WERI-Rb-1 (cell line): ENCODE measurements at regions not wholly inside any gene's neighbourhood (a gene's known extent, or its start where the extent isn't known, plus 50 kb on each side); places are given as distances from the start of the nearest gene placed in this dataset.
"Not testable (repeated sequence)": the region's sequence is repeated elsewhere in the genome, so short reads cannot be mapped to it uniquely, and the experiment has no call there.

Experiments used
- DNase-seq: peaks from one replicate; pipeline ENCODE4 v3.0.0-alpha.2; 2020
- H3K27ac ChIP-seq: fragments of 250-450 bp; sonication (Bioruptor Pico); 2 replicates; pipeline ENCODE4 v1.5.1; 2020; ENCODE audit warnings: mild to moderate bottlenecking, moderate library complexity
- H3K27me3 ChIP-seq: fragments of 250-450 bp; sonication (Bioruptor Pico); 2 replicates; pipeline ENCODE4 v1.5.1; 2021; ENCODE audit warnings: mild to moderate bottlenecking, low read depth, moderate library complexity; ENCODE audit not compliant: insufficient read depth, severe bottlenecking
- H3K36me3 ChIP-seq: fragments of 250-450 bp; sonication (Bioruptor Pico); 2 replicates; pipeline ENCODE4 v1.5.1; 2020; ENCODE audit warnings: mild to moderate bottlenecking, moderate library complexity
- H3K4me3 ChIP-seq: 2 replicates; pipeline ENCODE4 v1.5.1; 2011; ENCODE audit warnings: low read depth, mild to moderate bottlenecking, control low read depth, low read length
- H3K9me3 ChIP-seq: fragments of 250-450 bp; sonication (Bioruptor Pico); 2 replicates; pipeline ENCODE4 v1.5.1; 2021; ENCODE audit warnings: mild to moderate bottlenecking, moderate library complexity; ENCODE audit not compliant: severe bottlenecking
- CTCF ChIP-seq: IDR thresholded peaks from 2 replicates; pipeline ENCODE4 v1.5.1; 2011; ENCODE audit warnings: low read depth, mild to moderate bottlenecking, control low read depth, inconsistent platforms, low read length

GRCh38 chr16:87149051-87149450, 168.1 kb downstream of the C16orf95 start:
- H3K4me3 ChIP-seq, result no peak overlapping the region
- no peak overlapping the region for H3K27ac ChIP-seq
- no peaks in the 10 kb centered on the region for H3K9me3 ChIP-seq
- no peaks in the 10 kb centered on the region for H3K27me3 ChIP-seq
- H3K36me3 ChIP-seq, result no peaks in the 10 kb centered on the region
- DNase-seq, result no peak
- TF ChIP-seq CTCF, result no peak

- H3K27ac ChIP-seq, result no peak overlapping the region
- DNase-seq, result no peak
- H3K36me3 ChIP-seq, result no peaks in the 10 kb centered on the region
- no peaks in the 10 kb centered on the region for H3K27me3 ChIP-seq
- no peak for TF ChIP-seq CTCF
- no peaks in the 10 kb centered on the region for H3K9me3 ChIP-seq
- no peak overlapping the region for H3K4me3 ChIP-seq
Observed at GRCh38 chr16:87150262-87150661, 166.9 kb downstream of the C16orf95 start.

GRCh38 chr16:87150681-87151280, 166.4 kb downstream of the C16orf95 start:
- no peaks in the 10 kb centered on the region for H3K36me3 ChIP-seq
- no peaks in the 10 kb centered on the region for H3K9me3 ChIP-seq
- no peak overlapping the region for H3K4me3 ChIP-seq
- no peak overlapping the region for H3K27ac ChIP-seq
- no peak for DNase-seq
- TF ChIP-seq CTCF, result no peak
- no peaks in the 10 kb centered on the region for H3K27me3 ChIP-seq

- Histone ChIP-seq H3K27me3 (no peaks in the 10 kb centered on the region), H3K9me3 (no peaks in the 10 kb centered on the region), H3K36me3 (no peaks in the 10 kb centered on the region), H3K27ac (no peak overlapping the region), H3K4me3 (no peak overlapping the region)
- DNase-seq, result no peak
- no peak for TF ChIP-seq CTCF
Observed at GRCh38 chr16:87152221-87152755, 164.9 kb downstream of the C16orf95 start.

- DNase-seq, result no peak
- no peak for TF ChIP-seq CTCF
- H3K27ac ChIP-seq, result no peak overlapping the region
- no peaks in the 10 kb centered on the region for H3K36me3 ChIP-seq
- H3K9me3 ChIP-seq, result no peaks in the 10 kb centered on the region
- H3K27me3 ChIP-seq, result no peaks in the 10 kb centered on the region
- H3K4me3 ChIP-seq, result no peak overlapping the region
Observed at GRCh38 chr16:87153326-87153725, 163.9 kb downstream of the C16orf95 start.

- not testable (repeated sequence) for DNase-seq, H3K27ac ChIP-seq, H3K36me3 ChIP-seq, H3K4me3 ChIP-seq, H3K27me3 ChIP-seq, H3K9me3 ChIP-seq
Observed at GRCh38 chr16:87155315-87155714, 161.9 kb downstream of the C16orf95 start.
